Stimulated activated CD8-positive, alpha-beta memory T cell treated with anti-CD3 and anti-CD28 coated beads, Interleukin-4, amount 100 ng/mL, for 24 hours (primary cell): ENCODE measurements at regions not wholly inside any gene's neighbourhood (a gene's known extent, or its start where the extent isn't known, plus 50 kb on each side); places are given as distances from the start of the nearest gene placed in this dataset.

Experiments
- DNase-seq: peaks from one replicate; pipeline ENCODE4 v3.0.0-alpha.2; 2020; ENCODE audit warnings: low read depth

- no peak for DNase-seq
These were observed 84.4 kb upstream of the SYPL1 start for GRCh38 chr7:106196460-106197021.

GRCh38 chr7:106193661-106194060 lies 81.5 kb upstream of the SYPL1 start:
- no peak for DNase-seq

- no peak for DNase-seq
These were observed 78.6 kb upstream of the SYPL1 start for GRCh38 chr7:106190589-106191330.

GRCh38 chr7:106187613-106188350 lies 75.7 kb upstream of the SYPL1 start:
- DNase-seq = no peak

- no peak for DNase-seq
These were observed 73.6 kb upstream of the SYPL1 start for GRCh38 chr7:106185719-106186118.

GRCh38 chr7:106183952-106184351 lies 71.8 kb upstream of the SYPL1 start:
- DNase-seq = no peak

GRCh38 chr7:106182904-106183303 lies 70.8 kb upstream of the SYPL1 start:
- no peak for DNase-seq

- DNase-seq = no peak
These were observed 69.7 kb upstream of the SYPL1 start for GRCh38 chr7:106181658-106182265.

GRCh38 chr7:106180721-106181120 lies 68.6 kb upstream of the SYPL1 start:
- no peak for DNase-seq

GRCh38 chr7:106179256-106179655 lies 67.1 kb upstream of the SYPL1 start:
- DNase-seq = no peak

GRCh38 chr7:106178593-106179134 lies 66.6 kb upstream of the SYPL1 start:
- no peak for DNase-seq

GRCh38 chr7:106177738-106178592 lies 65.9 kb upstream of the SYPL1 start:
- no peak for DNase-seq

GRCh38 chr7:106177300-106177690 lies 65.2 kb upstream of the SYPL1 start:
- DNase-seq = no peak

GRCh38 chr7:106176414-106177299 lies 64.5 kb upstream of the SYPL1 start:
- DNase-seq = peak; percentile 51

GRCh38 chr7:106175507-106175906 lies 63.4 kb upstream of the SYPL1 start:
- DNase-seq = no peak

- no peak for DNase-seq
These were observed 58.5 kb upstream of the SYPL1 start for GRCh38 chr7:106170651-106171050.

- no peak for DNase-seq
These were observed 57.9 kb upstream of the SYPL1 start for GRCh38 chr7:106169821-106170610.

- DNase-seq = no peak
These were observed 55.5 kb upstream of the SYPL1 start for GRCh38 chr7:106167439-106168136.
